ENCODE measurements at regions not wholly inside any gene's neighbourhood (a gene's known extent, or its start where the extent isn't known, plus 50 kb on each side); places are given as distances from the start of the nearest gene placed in this dataset.

DNA sequence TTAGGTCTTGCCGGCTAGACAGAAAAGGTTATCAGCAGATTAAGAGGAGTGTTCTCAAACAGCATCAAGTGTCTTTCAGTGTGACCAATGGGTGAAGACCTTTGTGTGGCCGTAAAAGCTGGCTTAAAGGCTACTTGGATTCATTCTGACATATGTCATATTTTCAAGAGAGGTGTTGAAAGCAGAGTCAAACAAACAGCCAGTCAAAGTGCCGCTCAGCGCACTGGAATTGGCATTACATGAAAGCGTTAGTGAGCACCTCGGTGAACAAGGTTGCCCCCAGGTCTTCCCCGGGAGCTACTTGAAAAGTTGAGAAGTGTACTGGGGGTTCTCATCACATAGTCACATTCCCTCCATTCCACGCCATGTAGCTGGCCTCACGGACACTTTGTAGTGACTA lies 148.9 kb downstream of the SOX3 start:
- DNase-seq (ENCODE audit: low read depth, low spot score) (no peak), FAIRE-seq (no peak), ATAC-seq (no peak)
- Histone ChIP-seq H4K20me1 (ENCODE audit: control insufficient read depth, insufficient read depth) (no peaks in the 10 kb centered on the region), H3K9me3 (replicated peaks; ENCODE audit: control insufficient read depth, insufficient read depth, low read length) (no peaks in the 10 kb centered on the region), H3K9ac (ENCODE audit: control insufficient read depth, insufficient read depth, low read length) (no peak overlapping the region), H3K4me1 (ENCODE audit: control insufficient read depth, insufficient read depth, low read length) (no peaks in the 10 kb centered on the region), H3K4me3 (no peak overlapping the region), H3K36me3 (ENCODE audit: control insufficient read depth in 2 of 2, insufficient read depth in 2 of 2, low read length in 1 of 2) (no peaks in the 10 kb centered on the region), H3K27me3 (replicated peaks in 1 of 2; ENCODE audit: control insufficient read depth in 2 of 2, insufficient read depth in 2 of 2, low read length in 1 of 2) (no peaks in the 10 kb centered on the region), H3K27ac (ENCODE audit: control insufficient read depth, insufficient read depth) (no peak overlapping the region), H3K79me2 (ENCODE audit: control insufficient read depth, insufficient read depth, low read length) (no peaks in the 10 kb centered on the region), H2AFZ (ENCODE audit: control insufficient read depth, low read depth, low read length) (no peak overlapping the region), H3K4me2 (ENCODE audit: control insufficient read depth, insufficient read depth) (no peak overlapping the region)
- ChIA-PET SMC1A (ENCODE audit: uncharacterized antibody, unreplicated experiment) (no interaction called here), RAD21 (ENCODE audit: unreplicated experiment) (no interaction called here), POLR2A (no interaction called here), CTCF (no interaction called here)
- TF ChIP-seq POLR2A (IDR thresholded peaks at IDR 0.05; ENCODE audit: low read depth, low read length), result no peak
- no peak for TF ChIP-seq POLR2AphosphoS2 (IDR thresholded peaks at IDR 0.05; ENCODE audit: low read depth, low read length)
- no peak for TF ChIP-seq STAT1 (conservative IDR thresholded peaks at IDR 0.05)
- no peak for TF ChIP-seq NFXL1 (IDR thresholded peaks at IDR 0.05; ENCODE audit: borderline replicate concordance)
- no peak for TF ChIP-seq RBBP5 (conservative IDR thresholded peaks at IDR 0.05)
- no peak for TF ChIP-seq JUNB (IDR thresholded peaks at IDR 0.05)
- no peak for TF ChIP-seq PML (IDR thresholded peaks at IDR 0.05; ENCODE audit: low read length)
- no peak for TF ChIP-seq HCFC1 (IDR thresholded peaks at IDR 0.05; ENCODE audit: low read length)
- no peak for TF ChIP-seq TCF3 (IDR thresholded peaks at IDR 0.05; ENCODE audit: borderline replicate concordance, insufficient read depth, low read depth, low read length)
- TF ChIP-seq, protein P1, sequence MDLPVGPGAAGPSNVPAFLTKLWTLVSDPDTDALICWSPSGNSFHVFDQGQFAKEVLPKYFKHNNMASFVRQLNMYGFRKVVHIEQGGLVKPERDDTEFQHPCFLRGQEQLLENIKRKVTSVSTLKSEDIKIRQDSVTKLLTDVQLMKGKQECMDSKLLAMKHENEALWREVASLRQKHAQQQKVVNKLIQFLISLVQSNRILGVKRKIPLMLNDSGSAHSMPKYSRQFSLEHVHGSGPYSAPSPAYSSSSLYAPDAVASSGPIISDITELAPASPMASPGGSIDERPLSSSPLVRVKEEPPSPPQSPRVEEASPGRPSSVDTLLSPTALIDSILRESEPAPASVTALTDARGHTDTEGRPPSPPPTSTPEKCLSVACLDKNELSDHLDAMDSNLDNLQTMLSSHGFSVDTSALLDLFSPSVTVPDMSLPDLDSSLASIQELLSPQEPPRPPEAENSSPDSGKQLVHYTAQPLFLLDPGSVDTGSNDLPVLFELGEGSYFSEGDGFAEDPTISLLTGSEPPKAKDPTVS (IDR thresholded peaks at IDR 0.05; ENCODE audit: low read depth, low read length), result no peak
- TF ChIP-seq STAT3 (IDR thresholded peaks at IDR 0.05; ENCODE audit: low read depth, low read length), result no peak
- TF ChIP-seq LARP7 (IDR thresholded peaks at IDR 0.05), result no peak
- in situ Hi-C loops (cut with MboI) (no loop called here), intact Hi-C loops (cut with micrococcal nuclease; ENCODE audit: unreplicated experiment) (no loop called here)
- BruUV-seq (replicated peaks), result no TSS peak
- WGBS (ENCODE audit: insufficient coverage, insufficient replicate concordance, low lambda C conversion rate, missing lambda C conversion rate), result 52% methylated on average over 9 of the region's 9 CpGs
